Kidney (tissue), 13 donors: ENCODE measurements at regions not wholly inside any gene's neighbourhood (a gene's known extent, or its start where the extent isn't known, plus 50 kb on each side); places are given as distances from the start of the nearest gene placed in this dataset.

ENCODE experiments used
- DNase-seq, 5 donors: peaks; one replicate each; pipeline ENCODE4 v3.0.0-alpha.2; 2013 to 2020
- FAIRE-seq: peaks from 2 replicates; lab custom pipeline; 2012; peaks lifted over from hg19 to GRCh38; lab: Jason Lieb, UNC
- H3K27ac ChIP-seq, 2 donors: one replicate each; pipeline ENCODE4 v1.7.0; 2013; ENCODE audit warnings: low read depth in 2 of 2, low read length in 2 of 2, inconsistent platforms in 1 of 2
- H3K27me3 ChIP-seq: one replicate; pipeline ENCODE4 v1.7.1; 2013; ENCODE audit warnings: low read length, inconsistent platforms; ENCODE audit not compliant: control insufficient read depth, insufficient read depth
- H3K36me3 ChIP-seq, 3 donors: one replicate each; pipeline versions ENCODE4 v1.7.0 to v1.7.1; 2013; ENCODE audit warnings: low read length in 3 of 3, control low read depth in 1 of 3, inconsistent platforms in 1 of 3; ENCODE audit not compliant: insufficient read depth in 3 of 3, control insufficient read depth in 2 of 3
- H3K4me1 ChIP-seq, 3 donors: one replicate each; pipeline versions ENCODE4 v1.7.0 to v1.7.1; 2013; ENCODE audit warnings: low read length in 3 of 3, inconsistent platforms in 1 of 3, low read depth in 1 of 3; ENCODE audit not compliant: control insufficient read depth in 2 of 3, insufficient read depth in 2 of 3
- H3K4me3 ChIP-seq, 3 donors: one replicate each; pipeline versions ENCODE4 v1.7.0 to v1.8.1; 2013; ENCODE audit warnings: low read length in 3 of 3, control low read depth in 1 of 3, inconsistent platforms in 1 of 3
- H3K9ac ChIP-seq, 3 donors: one replicate each; pipeline versions ENCODE4 v1.7.0 to v1.7.1; 2013; ENCODE audit warnings: low read length in 3 of 3, control low read depth in 1 of 3, inconsistent platforms in 1 of 3
- H3K9me3 ChIP-seq, 3 donors: one replicate each; pipeline versions ENCODE4 v1.7.0 to v1.7.1; 2013; ENCODE audit warnings: low read length in 3 of 3, control low read depth in 1 of 3, inconsistent platforms in 1 of 3; ENCODE audit not compliant: control insufficient read depth in 2 of 3, insufficient read depth in 1 of 3
- CTCF ChIP-seq: IDR thresholded peaks from 3 replicates; pipeline ENCODE4 v1.5.1; 2012; ENCODE audit warnings: mild to moderate bottlenecking, moderate library complexity, borderline replicate concordance; ENCODE audit not compliant: insufficient read depth; ENCODE audit errors: extremely low read depth
- intact Hi-C: fragments of 100-400 bp; cut with DNase I; formaldehyde crosslinking; loops from one replicate; pipeline ENCODE4 v1.11.1; 2022
- donor health status: control.
- donor health status: control.
- donor health status: control.
- donor health status: control.
- donor health status: control.
- donor health status: DM: yes; HTN: yes; CAD: no.
- donor health status: Normal renal cell carcinoma (clear cell type).

GRCh38 chr7:28310460-28310848 lies 101.9 kb upstream of the CREB5 start:
- TF ChIP-seq CTCF, result no peak
- DNase-seq (no peak), FAIRE-seq (no peak)
- H3K27ac ChIP-seq, result no peak overlapping the region
- no peaks in the 10 kb centered on the region for H3K9me3 ChIP-seq
- H3K9ac ChIP-seq, result no peak overlapping the region
- no peaks in the 10 kb centered on the region for H3K36me3 ChIP-seq
- intact Hi-C loops, result no loop called here
- no peak overlapping the region for H3K4me3 ChIP-seq
- no peaks in the 10 kb centered on the region for H3K4me1 ChIP-seq
- H3K27me3 ChIP-seq, result no peaks in the 10 kb centered on the region

- intact Hi-C loops, result no loop called here
- H3K27ac ChIP-seq, result no peak overlapping the region
- H3K36me3 ChIP-seq, result no peaks in the 10 kb centered on the region
- no peaks in the 10 kb centered on the region for H3K9me3 ChIP-seq
- FAIRE-seq (no peak), DNase-seq (peak in 4 of 5 donors; percentile 20 to 46 (median 35))
- no peaks in the 10 kb centered on the region for H3K4me1 ChIP-seq
- no peak for TF ChIP-seq CTCF
- H3K27me3 ChIP-seq, result no peaks in the 10 kb centered on the region
- H3K4me3 ChIP-seq, result peak overlapping the region in 1 of 3 donors; percentile 0
- no peak overlapping the region for H3K9ac ChIP-seq
Observed at GRCh38 chr7:28311670-28312069, 100.6 kb upstream of the CREB5 start.

DNA sequence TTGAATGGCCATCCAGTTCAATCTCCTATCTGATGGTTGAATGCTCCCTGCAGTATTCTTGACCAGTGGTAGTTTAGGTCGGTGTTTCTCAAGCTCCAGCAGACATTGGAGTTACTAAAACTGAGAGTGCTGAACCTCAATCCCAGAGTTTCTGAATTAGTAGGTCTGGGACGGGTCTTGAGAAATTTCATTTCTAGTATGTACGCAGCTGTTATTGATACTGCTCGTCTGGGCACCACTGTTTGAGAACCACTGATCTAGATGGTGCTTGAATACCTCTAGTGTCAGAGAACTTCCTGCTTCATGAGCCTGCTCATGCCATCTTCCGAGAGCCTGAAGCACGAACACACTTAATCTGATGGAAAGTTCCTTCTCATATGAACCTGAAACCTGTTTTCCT lies 99.4 kb upstream of the CREB5 start:
- Histone ChIP-seq H3K4me1 (no peaks in the 10 kb centered on the region), H3K36me3 (no peaks in the 10 kb centered on the region), H3K9ac (no peak overlapping the region), H3K4me3 (no peak overlapping the region), H3K9me3 (no peaks in the 10 kb centered on the region), H3K27ac (no peak overlapping the region), H3K27me3 (no peaks in the 10 kb centered on the region)
- DNase-seq, result no peak
- intact Hi-C loops, result no loop called here
- no peak for TF ChIP-seq CTCF
- FAIRE-seq, result no peak

DNA sequence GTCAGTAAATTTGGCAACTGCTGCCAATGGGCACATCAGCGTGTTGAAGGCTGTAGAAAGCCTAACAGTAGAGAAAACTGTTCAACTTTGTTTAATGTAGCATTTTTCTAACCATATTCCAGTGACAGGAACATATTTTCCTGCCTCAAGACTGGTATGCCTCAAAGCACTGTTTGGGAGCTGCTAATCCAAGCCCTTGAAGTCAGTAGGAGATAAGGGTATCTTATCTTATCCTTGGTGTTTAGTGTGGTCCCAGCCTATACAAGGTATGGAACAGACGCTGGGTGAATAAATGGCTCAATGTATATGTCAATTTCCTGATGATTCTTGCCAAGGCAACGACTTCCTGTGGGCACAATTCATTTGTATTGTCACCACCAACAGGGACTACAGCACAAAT lies 97.5 kb upstream of the CREB5 start:
- H3K27ac ChIP-seq, result no peak overlapping the region
- FAIRE-seq (no peak), DNase-seq (no peak)
- intact Hi-C loops, result no loop called here
- H3K9me3 ChIP-seq, result no peaks in the 10 kb centered on the region
- H3K9ac ChIP-seq, result no peak overlapping the region
- no peak for TF ChIP-seq CTCF
- H3K4me1 ChIP-seq, result no peaks in the 10 kb centered on the region
- H3K36me3 ChIP-seq, result no peaks in the 10 kb centered on the region
- no peaks in the 10 kb centered on the region for H3K27me3 ChIP-seq
- no peak overlapping the region for H3K4me3 ChIP-seq
